HG02840 (cell line): ENCODE measurements at regions not wholly inside any gene's neighbourhood (a gene's known extent, or its start where the extent isn't known, plus 50 kb on each side); places are given as distances from the start of the nearest gene placed in this dataset.
A peak's percentile ranks its signal among the peaks of the same experiment; 100 is the strongest.

Experiments used
- ATAC-seq: cut with Tn5 transposase; IDR thresholded peaks from one replicate; pipeline ENCODE4 v1.9.1; 2021; ENCODE audit warnings: mild to moderate bottlenecking, moderate library complexity, moderate number of reproducible peaks; ENCODE audit not compliant: unreplicated experiment, low FRiP score

- no peak for ATAC-seq
Observed at GRCh38 chr10:78617631-78618030, 451.1 kb upstream of the ZMIZ1 start.

- ATAC-seq: no peak
Observed at GRCh38 chr10:78618050-78618449, 450.7 kb upstream of the ZMIZ1 start.

- ATAC-seq: no peak
Observed at GRCh38 chr10:78619115-78619851, 449.5 kb upstream of the ZMIZ1 start.

- ATAC-seq: no peak
Observed at GRCh38 chr10:78619896-78620295, 448.9 kb upstream of the ZMIZ1 start.

- ATAC-seq: no peak
Observed at GRCh38 chr10:78620985-78621799, 447.6 kb upstream of the ZMIZ1 start.

GRCh38 chr10:78623578-78624215 lies 445.1 kb upstream of the ZMIZ1 start:
- ATAC-seq: no peak

GRCh38 chr10:78624791-78625190 lies 444.0 kb upstream of the ZMIZ1 start:
- no peak for ATAC-seq

- ATAC-seq: no peak
Observed at GRCh38 chr10:78626471-78626870, 442.3 kb upstream of the ZMIZ1 start.

- no peak for ATAC-seq
Observed at GRCh38 chr10:78627254-78627795, 441.4 kb upstream of the ZMIZ1 start.

GRCh38 chr10:78628976-78629375 lies 439.8 kb upstream of the ZMIZ1 start:
- ATAC-seq: no peak

- ATAC-seq: no peak
Observed at GRCh38 chr10:78629773-78630172, 439.0 kb upstream of the ZMIZ1 start.

GRCh38 chr10:78630944-78631838 lies 437.6 kb upstream of the ZMIZ1 start:
- ATAC-seq: peak; percentile 56

- ATAC-seq: no peak
Observed at GRCh38 chr10:78634389-78634815, 434.4 kb upstream of the ZMIZ1 start.

GRCh38 chr10:78634835-78635234 lies 433.9 kb upstream of the ZMIZ1 start:
- no peak for ATAC-seq

GRCh38 chr10:78639629-78640028 lies 429.1 kb upstream of the ZMIZ1 start:
- no peak for ATAC-seq

GRCh38 chr10:78640796-78641636 lies 427.8 kb upstream of the ZMIZ1 start:
- ATAC-seq: no peak

GRCh38 chr10:78641693-78642092 lies 427.1 kb upstream of the ZMIZ1 start:
- ATAC-seq: no peak

- no peak for ATAC-seq
Observed at GRCh38 chr10:78642269-78642816, 426.4 kb upstream of the ZMIZ1 start.

GRCh38 chr10:78643513-78643912 lies 425.3 kb upstream of the ZMIZ1 start:
- no peak for ATAC-seq
